WTC11 (cell line): ENCODE measurements at regions not wholly inside any gene's neighbourhood (a gene's known extent, or its start where the extent isn't known, plus 50 kb on each side); places are given as distances from the start of the nearest gene placed in this dataset.

Source experiments
- ATAC-seq: fragments of 200-7000 bp; cut with Tn5 transposase; 2 replicates; pipeline ENCODE4 v1.10.0; 2021; ENCODE audit warnings: mild to moderate bottlenecking, moderate library complexity
- CTCF ChIA-PET: fragments of 300-600 bp; sonication (Branson Sonifier 250); formaldehyde crosslinking; loops from one replicate; lab custom pipeline; 2021; ENCODE audit warnings: antibody characterized with exemption; lab: Charles Lee
- POLR2A ChIA-PET: fragments of 350-600 bp; sonication (Branson Sonifier 250); formaldehyde crosslinking; loops from one replicate; lab custom pipeline; 2021; ENCODE audit warnings: antibody characterized with exemption; lab: Charles Lee
- DNase-seq: peaks from one replicate; pipeline ENCODE4 v3.0.0; 2021; ENCODE audit warnings: low spot score
- H3K27ac Mint-ChIP-seq: 2 replicates; pipeline ENCODE4 v1.8.0; 2021; ENCODE audit warnings: mixed read lengths
- H3K27me3 Mint-ChIP-seq: 2 replicates; pipeline ENCODE4 v1.8.0; 2021; ENCODE audit warnings: low read depth, mild to moderate bottlenecking, moderate library complexity, mixed read lengths
- H3K36me3 Mint-ChIP-seq: 2 replicates; pipeline ENCODE4 v1.8.0; 2021; ENCODE audit warnings: mixed read lengths
- H3K4me1 Mint-ChIP-seq: 2 replicates; pipeline ENCODE4 v1.8.0; 2022; ENCODE audit warnings: mixed read lengths
- H3K4me3 Mint-ChIP-seq: 2 replicates; pipeline ENCODE4 v1.8.0; 2021; ENCODE audit warnings: mild to moderate bottlenecking, moderate library complexity, mixed read lengths
- H3K9me3 Mint-ChIP-seq: 2 replicates; pipeline ENCODE4 v1.8.0; 2021; ENCODE audit warnings: mixed read lengths
- ATF1 ChIP-seq: sonication (generic); formaldehyde crosslinking; IDR thresholded peaks from 2 replicates; pipeline ENCODE4 v1.8.1; 2023; ENCODE audit warnings: mild to moderate bottlenecking, moderate library complexity, missing genetic modification reagents
- ATF2 ChIP-seq: sonication (generic); formaldehyde crosslinking; IDR thresholded peaks from 2 replicates; pipeline ENCODE4 v1.8.1; 2022; ENCODE audit warnings: low read depth, missing genetic modification reagents, borderline replicate concordance
- ATF6 ChIP-seq: sonication (generic); formaldehyde crosslinking; IDR thresholded peaks from 2 replicates; pipeline ENCODE4 v1.8.1; 2023; ENCODE audit warnings: mild to moderate bottlenecking, missing genetic modification reagents
- E2F4 ChIP-seq: sonication (generic); formaldehyde crosslinking; IDR thresholded peaks from 2 replicates; pipeline ENCODE4 v1.8.1; 2022; ENCODE audit warnings: low read depth, mild to moderate bottlenecking, moderate library complexity, missing genetic modification reagents, borderline replicate concordance
- ELF4 ChIP-seq: sonication (generic); formaldehyde crosslinking; IDR thresholded peaks from 2 replicates; pipeline ENCODE4 v1.8.1; 2022; ENCODE audit warnings: low read depth, mild to moderate bottlenecking, moderate library complexity, missing genetic modification reagents
- ETV6 ChIP-seq: sonication (generic); formaldehyde crosslinking; IDR thresholded peaks from 2 replicates; pipeline ENCODE4 v1.8.1; 2022; ENCODE audit warnings: mild to moderate bottlenecking, missing genetic modification reagents
- GTF2I ChIP-seq: fragments of 250-450 bp; sonication (Bioruptor Pico); conservative IDR thresholded peaks from 2 replicates; pipeline ENCODE4 v1.4.0; 2021; ENCODE audit warnings: mild to moderate bottlenecking
- HMGA2 ChIP-seq: fragments of 250-450 bp; sonication (Bioruptor Pico); IDR thresholded peaks from 2 replicates; pipeline ENCODE4 v1.4.0; 2021; ENCODE audit warnings: mild to moderate bottlenecking, moderate library complexity
- JAZF1 ChIP-seq: fragments of 250-450 bp; sonication (Bioruptor Pico); IDR thresholded peaks from 2 replicates; pipeline ENCODE4 v1.9.0; 2021; ENCODE audit warnings: moderate library complexity, mild to moderate bottlenecking, inconsistent platforms
- NR3C1 ChIP-seq: sonication (generic); formaldehyde crosslinking; conservative IDR thresholded peaks from 2 replicates; pipeline ENCODE4 v1.8.1; 2023; ENCODE audit warnings: low read depth, mild to moderate bottlenecking, missing genetic modification reagents
- PRRX2 ChIP-seq: fragments of 250-450 bp; sonication (Bioruptor Pico); IDR thresholded peaks from 2 replicates; pipeline ENCODE4 v1.8.0; 2021; ENCODE audit warnings: mild to moderate bottlenecking
- RELA ChIP-seq: sonication (generic); formaldehyde crosslinking; IDR thresholded peaks from 2 replicates; pipeline ENCODE4 v1.8.1; 2022; ENCODE audit warnings: missing genetic modification reagents, mild to moderate bottlenecking, borderline replicate concordance
- SMAD3 ChIP-seq: sonication (generic); formaldehyde crosslinking; IDR thresholded peaks from 2 replicates; pipeline ENCODE4 v1.8.0; 2022; ENCODE audit warnings: missing genetic modification reagents, mild to moderate bottlenecking, borderline replicate concordance
- SMAD4 ChIP-seq: sonication (generic); formaldehyde crosslinking; IDR thresholded peaks from 2 replicates; pipeline ENCODE4 v1.8.0; 2022; ENCODE audit warnings: mild to moderate bottlenecking, missing genetic modification reagents
- SP1 ChIP-seq: sonication (generic); formaldehyde crosslinking; conservative IDR thresholded peaks from 2 replicates; pipeline ENCODE4 v1.8.1; 2022; ENCODE audit warnings: missing genetic modification reagents
- STAT6 ChIP-seq: sonication (generic); formaldehyde crosslinking; conservative IDR thresholded peaks from 2 replicates; pipeline ENCODE4 v1.8.1; 2023; ENCODE audit warnings: mild to moderate bottlenecking, low read depth, missing genetic modification reagents, moderate library complexity
- ZNF121 ChIP-seq: sonication (generic); formaldehyde crosslinking; IDR thresholded peaks from 2 replicates; pipeline ENCODE4 v1.8.0; 2023; ENCODE audit warnings: missing genetic modification reagents
- ZNF317 ChIP-seq: sonication (generic); formaldehyde crosslinking; IDR thresholded peaks from 2 replicates; pipeline ENCODE4 v1.8.1; 2023; ENCODE audit warnings: low read depth, mild to moderate bottlenecking, moderate library complexity, missing genetic modification reagents, borderline replicate concordance
- ZNF423 ChIP-seq: fragments of 250-450 bp; sonication (Bioruptor Pico); IDR thresholded peaks from 2 replicates; pipeline ENCODE4 v2.1.2; 2022; ENCODE audit warnings: mild to moderate bottlenecking, moderate library complexity
- ZSCAN18 ChIP-seq: fragments of 250-450 bp; sonication (Bioruptor Pico); IDR thresholded peaks from 2 replicates; pipeline ENCODE4 v2.1.2; 2022; ENCODE audit warnings: mild to moderate bottlenecking, moderate library complexity
- TF ChIP-seq, protein P1 (sequence below): sonication (generic); formaldehyde crosslinking; IDR thresholded peaks from 2 replicates; pipeline ENCODE4 v1.8.1; 2023; ENCODE audit warnings: mild to moderate bottlenecking, missing genetic modification reagents, moderate library complexity
- TF ChIP-seq, protein P2 (sequence below): fragments of 250-450 bp; sonication (Bioruptor Pico); conservative IDR thresholded peaks from 2 replicates; pipeline ENCODE4 v1.9.0; 2021; ENCODE audit warnings: mild to moderate bottlenecking

GRCh38 chr3:148079370-148079769 lies 618.3 kb upstream of the AGTR1 start (continued):
- TF ChIP-seq STAT6 (CRISPR knock-in tag) (no peak), RELA (no peak), HMGA2 (CRISPR knock-in tag) (no peak)

DNA sequence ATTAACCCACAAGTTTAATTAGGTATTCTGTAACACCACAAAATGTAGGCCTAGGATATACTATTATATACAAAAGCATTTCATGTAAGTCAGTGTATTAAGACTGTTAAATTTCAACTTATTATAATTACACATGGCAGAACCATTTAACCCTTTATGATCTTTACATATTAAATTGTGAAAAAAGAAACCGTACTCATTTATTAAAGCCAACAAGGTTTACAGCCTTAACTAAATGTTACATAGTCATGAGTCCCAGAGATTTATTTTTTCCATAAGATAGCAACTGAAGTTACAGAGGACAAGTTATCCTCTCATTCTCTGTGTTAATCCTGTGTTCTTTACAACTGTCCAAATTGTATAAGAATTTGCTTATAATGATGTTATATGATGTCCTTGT lies 615.8 kb upstream of the AGTR1 start:
- ChIA-PET POLR2A (no interaction called here), CTCF (interaction anchor here (0.6 kb wide), 1 partner anchor 514 kb away, joined by 3 read pairs; no protein-coding TSS in a partner anchor)
- DNase-seq = no peak
- Mint-ChIP-seq H3K36me3 (no peaks in the 10 kb centered on the region), H3K27ac (no peak overlapping the region), H3K4me1 (peaks cover 4% of the 10 kb centered on the region; the same call in 1 of the 2 replicates), H3K27me3 (no peaks in the 10 kb centered on the region), H3K9me3 (no peaks in the 10 kb centered on the region)
- ATAC-seq = no peak
- TF ChIP-seq ATF6 (no peak), SMAD3 (no peak), E2F4 (CRISPR knock-in tag) (no peak), NR3C1 (CRISPR knock-in tag) (no peak), ETV6 (no peak), SP1 (CRISPR knock-in tag) (no peak), ATF2 (CRISPR knock-in tag) (no peak), PRRX2 (CRISPR knock-in tag) (no peak)
- TF ChIP-seq, all 79 proteins: peak for 0
- H3K4me3 Mint-ChIP-seq = no peak overlapping the region

- Mint-ChIP-seq H3K36me3 (no peaks in the 10 kb centered on the region), H3K4me3 (no peak overlapping the region), H3K27ac (no peak overlapping the region), H3K4me1 (peaks cover 4% of the 10 kb centered on the region; the same call in 1 of the 2 replicates), H3K27me3 (no peaks in the 10 kb centered on the region), H3K9me3 (no peaks in the 10 kb centered on the region)
- ChIA-PET CTCF (interaction anchor here (0.6 kb wide), 1 partner anchor 515 kb away, joined by 3 read pairs; no protein-coding TSS in a partner anchor), POLR2A (no interaction called here)
- no peak for DNase-seq
- no peak for ATAC-seq
- no peak for TF ChIP-seq ZNF121
- TF ChIP-seq SMAD4 (CRISPR knock-in tag) = no peak
- TF ChIP-seq ZNF317 = no peak
- TF ChIP-seq ATF1 = no peak
- TF ChIP-seq ELF4 (CRISPR knock-in tag) = no peak
- no peak for TF ChIP-seq ZSCAN18 (CRISPR knock-in tag)
- TF ChIP-seq, protein P1, sequence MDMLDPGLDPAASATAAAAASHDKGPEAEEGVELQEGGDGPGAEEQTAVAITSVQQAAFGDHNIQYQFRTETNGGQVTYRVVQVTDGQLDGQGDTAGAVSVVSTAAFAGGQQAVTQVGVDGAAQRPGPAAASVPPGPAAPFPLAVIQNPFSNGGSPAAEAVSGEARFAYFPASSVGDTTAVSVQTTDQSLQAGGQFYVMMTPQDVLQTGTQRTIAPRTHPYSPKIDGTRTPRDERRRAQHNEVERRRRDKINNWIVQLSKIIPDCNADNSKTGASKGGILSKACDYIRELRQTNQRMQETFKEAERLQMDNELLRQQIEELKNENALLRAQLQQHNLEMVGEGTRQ (CRISPR knock-in tag) = no peak
- no peak for TF ChIP-seq SP1 (CRISPR knock-in tag)
- TF ChIP-seq ZNF423 (CRISPR knock-in tag) = no peak
- no peak for TF ChIP-seq JAZF1 (CRISPR knock-in tag)
- TF ChIP-seq, protein P2, sequence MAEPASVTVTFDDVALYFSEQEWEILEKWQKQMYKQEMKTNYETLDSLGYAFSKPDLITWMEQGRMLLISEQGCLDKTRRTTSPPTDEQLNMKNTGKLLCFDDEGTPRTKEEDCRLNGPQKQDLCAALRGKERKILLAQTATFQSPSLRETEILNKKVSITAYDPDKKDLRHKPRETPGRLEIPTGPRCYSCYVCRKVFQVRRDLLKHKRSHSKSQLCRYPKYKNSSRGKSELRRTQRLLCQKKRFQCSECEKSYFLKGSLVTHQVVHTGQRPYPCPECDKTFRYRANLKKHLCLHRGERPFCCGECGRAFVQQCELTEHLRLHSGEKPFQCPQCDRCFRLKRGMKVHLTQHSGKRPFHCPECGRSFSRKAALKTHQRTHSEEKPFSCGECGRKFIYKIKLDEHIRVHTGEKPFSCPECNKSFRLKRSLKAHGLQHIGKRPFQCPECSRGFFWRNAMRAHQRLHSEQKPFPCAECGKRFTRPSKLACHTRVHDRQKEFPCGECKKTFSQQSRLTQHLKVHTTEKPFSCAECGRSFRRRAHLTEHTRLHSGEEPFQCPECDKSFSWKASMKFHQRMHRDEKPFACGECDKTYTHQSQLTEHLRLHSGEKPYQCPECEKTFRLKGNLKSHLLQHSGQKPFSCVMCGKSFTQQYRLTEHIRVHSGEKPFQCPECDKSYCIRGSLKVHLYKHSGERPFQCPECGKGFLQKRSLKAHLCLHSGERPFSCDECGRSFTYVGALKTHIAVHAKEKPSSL = no peak
- TF ChIP-seq GTF2I = no peak
These were observed 615.0 kb upstream of the AGTR1 start for GRCh38 chr3:148082506-148083280.
